GM18868 (cell line): ENCODE measurements at regions not wholly inside any gene's neighbourhood (a gene's known extent, or its start where the extent isn't known, plus 50 kb on each side); places are given as distances from the start of the nearest gene placed in this dataset.
"Not testable (repeated sequence)": the region's sequence is repeated elsewhere in the genome, so short reads cannot be mapped to it uniquely, and the experiment has no call there.

ENCODE experiments used
- ATAC-seq: cut with Tn5 transposase; IDR thresholded peaks from one replicate; pipeline ENCODE4 v1.9.1; 2021; ENCODE audit warnings: mild to moderate bottlenecking, moderate library complexity; ENCODE audit not compliant: unreplicated experiment

DNA sequence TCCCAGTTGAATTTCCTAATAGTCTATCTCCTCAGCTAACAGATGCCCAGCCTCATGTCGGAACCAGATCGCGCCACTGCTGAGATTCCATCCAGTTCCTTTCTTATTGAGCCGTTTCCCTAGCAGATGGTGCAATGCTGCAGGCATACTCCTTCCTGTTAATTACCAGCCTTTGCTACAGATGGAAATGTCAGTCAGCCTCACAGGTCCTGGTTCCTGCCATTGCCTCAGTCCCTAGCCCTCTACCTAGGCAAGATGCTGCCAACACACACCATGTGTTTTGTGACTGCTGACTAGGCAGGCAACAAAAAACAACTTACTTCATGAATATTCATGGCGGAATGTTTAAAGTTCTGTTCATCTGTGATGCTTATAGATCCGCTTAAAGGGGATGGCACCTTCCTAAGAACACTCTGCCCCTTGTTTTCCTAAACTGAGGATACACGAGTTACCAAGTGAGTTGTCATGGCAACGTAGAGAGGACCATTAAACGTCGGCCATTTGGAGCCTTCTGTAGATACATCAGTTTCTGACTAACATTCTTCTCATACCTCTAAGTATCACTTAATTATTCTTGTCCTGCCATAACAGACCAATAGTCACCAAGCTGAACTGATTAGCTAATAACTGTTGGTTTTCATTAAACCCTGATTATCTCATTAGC lies 749.5 kb downstream of the RNF144A start:
- no peak for ATAC-seq

DNA sequence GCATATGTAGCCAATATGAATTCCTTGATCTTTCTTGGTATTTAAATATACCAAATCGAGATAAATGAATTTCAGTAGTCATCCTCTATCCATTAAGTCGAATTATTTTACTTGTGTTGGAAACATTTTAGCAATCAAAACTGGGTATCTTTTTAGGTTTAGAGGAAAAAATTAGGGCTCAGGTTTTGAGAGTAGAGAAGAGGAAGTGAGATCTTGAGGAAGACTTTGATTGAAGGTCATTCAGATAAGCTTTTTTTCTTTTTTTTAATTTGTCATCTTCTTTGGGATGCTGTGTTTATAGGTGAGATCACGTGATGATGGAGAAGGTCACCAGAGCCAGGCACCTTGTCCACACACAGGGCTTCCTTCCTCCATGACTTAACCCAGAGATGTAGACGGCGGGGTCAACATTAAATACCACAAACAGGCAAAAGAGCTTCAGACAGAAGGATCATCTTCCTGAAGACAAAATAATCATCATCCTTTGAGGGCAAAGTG lies 750.1 kb downstream of the RNF144A start:
- no peak for ATAC-seq

DNA sequence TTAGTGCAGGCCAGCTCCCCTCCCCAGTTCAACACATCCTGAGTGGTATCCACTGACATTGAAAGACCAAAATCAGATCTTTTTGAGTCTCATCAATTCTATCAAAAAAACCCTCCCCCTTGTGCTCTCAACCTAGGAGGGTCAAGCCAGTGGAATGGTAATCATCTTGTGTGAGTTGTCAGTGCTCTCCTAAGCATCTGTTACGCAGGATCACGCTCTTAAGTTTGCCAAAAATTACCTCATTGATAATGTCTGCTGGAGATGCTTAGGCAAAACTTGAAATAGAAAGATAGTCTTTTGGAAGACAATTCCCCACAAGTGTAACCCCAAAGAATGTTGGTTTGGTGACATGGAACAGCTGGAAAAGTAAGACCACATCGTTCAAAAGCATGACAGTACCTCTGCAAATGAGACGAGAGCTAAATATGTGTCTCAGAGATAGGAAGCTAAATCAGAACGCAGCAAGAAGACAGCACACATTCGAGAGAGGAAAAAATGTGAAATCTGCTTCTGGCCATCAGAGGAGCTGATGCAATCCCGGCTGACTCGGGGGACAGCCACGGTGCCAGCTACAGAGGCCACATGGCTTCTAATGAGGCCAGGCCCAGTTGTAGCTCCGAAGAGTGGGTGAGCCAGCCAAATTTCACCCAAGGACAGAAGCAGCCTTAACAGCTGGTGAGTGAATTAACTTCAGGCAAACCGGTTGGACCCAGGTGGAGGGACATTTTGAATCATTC lies 753.9 kb downstream of the RNF144A start:
- no peak for ATAC-seq

DNA sequence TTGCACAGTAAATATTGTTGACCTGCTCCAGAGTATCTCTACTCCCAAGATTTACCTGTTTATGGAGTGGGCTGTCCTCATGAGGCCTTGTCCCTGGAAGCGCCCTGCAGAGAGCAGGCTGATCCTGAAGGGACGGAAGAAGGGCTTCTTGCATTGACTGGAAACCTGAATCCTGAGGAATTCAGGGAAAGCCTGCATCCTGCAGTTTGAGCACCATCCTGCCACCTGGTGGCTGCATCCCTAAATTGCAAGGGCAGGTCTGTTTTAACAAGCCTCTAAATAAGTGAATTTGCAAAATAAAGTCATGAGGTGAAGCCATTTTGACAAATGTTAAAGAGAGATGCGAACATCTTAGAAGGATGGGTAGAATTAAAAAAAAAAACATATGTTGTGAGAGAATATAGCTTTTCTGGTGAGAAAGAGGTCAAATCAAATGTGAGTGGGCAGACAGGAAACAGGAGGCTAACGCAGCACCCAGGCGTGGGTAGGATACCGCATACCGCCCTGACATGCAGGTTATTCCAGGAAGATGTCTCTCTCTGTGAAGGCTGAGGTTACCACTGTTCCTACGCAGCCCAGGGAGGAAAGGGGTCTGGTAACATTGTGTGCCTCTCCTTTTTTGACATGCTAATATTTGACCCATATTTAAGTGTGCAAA lies 754.9 kb downstream of the RNF144A start:
- ATAC-seq = no peak

DNA sequence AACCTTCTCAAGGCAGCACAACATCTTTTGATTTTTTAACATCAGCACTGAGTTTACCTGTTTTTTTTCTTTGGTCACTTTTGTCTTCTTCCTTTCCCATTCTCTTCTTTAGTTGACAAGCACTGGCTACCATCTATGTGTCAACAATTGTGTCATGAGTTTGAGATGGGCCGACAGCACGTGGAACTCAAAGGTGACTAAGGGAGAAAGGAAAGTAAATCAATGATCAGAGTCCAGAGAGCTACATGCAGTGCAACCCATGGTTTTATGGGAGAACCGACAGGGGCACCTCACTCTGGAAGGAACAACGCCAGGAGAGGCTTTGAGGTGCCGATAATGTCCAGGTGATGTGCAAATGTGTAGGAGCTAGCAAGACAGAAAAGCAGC lies 755.5 kb downstream of the RNF144A start:
- no peak for ATAC-seq

DNA sequence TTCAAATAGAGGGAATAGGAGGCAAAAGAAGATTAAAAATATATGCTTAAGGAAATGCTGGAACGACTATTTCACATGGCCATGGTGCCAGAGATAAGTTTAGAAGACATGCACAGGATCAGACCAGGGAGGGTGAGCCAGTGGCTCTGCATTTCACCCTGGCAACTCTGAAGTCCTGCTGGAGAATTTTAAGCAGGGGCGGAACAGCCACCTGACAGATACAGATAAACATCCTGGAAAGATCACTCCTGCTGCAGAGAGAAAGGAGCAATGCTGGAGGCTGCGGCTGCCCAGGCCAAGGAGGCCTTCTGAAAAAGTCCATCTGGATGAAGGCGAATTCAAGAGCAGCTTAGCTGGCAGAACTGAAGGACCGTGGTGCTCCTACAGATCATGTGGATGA lies 755.9 kb downstream of the RNF144A start:
- ATAC-seq = no peak

DNA sequence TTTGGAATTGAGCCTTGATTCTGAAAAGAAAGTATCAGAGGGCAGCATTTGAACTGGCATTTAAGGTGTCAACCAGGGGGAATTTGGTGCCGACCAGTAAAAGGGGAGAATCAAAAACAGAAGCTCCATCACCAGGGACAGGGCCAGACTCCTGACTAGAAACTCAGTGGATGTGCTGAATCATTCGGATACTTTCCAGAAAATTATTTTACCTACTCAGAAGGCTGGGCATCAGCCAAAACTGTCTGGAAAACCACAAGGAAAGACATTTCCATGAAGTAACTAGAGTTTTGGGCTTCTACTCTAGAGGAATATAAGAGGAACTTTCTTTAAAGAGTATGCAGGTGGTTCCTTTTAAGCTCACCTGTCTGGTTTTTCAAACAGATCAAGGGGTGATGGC lies 756.6 kb downstream of the RNF144A start:
- ATAC-seq = no peak

DNA sequence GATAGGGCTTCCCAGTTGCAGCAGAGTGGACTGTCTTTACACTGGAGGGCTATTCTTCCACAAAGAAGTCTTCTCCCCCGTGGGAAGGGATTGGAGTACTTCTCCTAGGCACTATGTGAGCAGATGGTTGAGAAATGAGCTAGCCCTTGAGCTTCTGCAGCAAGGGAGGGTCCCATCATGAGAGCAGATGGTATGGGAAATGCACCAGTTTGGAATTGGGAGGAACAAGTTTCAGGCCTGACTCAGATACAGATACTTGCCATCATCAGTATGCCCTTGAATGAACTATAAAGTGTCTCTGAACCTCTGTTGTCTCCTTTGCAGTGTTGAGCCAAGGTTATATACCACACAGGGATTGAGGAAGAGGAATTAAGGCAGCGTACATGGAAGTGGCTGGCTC lies 757.4 kb downstream of the RNF144A start:
- ATAC-seq = no peak

DNA sequence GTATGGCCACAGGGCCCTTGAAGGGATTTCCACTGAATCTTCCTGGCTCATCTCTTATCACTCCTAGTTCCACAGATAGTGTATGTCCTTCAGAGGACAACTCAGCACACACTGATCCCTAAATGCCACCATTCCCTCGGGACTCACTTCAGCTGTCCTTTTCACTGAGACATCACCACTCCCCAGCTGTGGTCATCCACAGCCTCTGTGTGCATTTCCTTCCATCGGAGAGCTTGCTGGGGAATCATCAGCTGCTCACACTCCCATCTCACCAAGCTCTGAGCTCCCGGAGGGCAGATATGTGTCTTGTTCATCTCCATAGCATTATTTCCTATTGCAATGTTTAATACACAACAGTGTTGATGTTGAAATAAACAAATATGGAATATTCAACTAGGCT lies 759.5 kb downstream of the RNF144A start:
- no peak for ATAC-seq

DNA sequence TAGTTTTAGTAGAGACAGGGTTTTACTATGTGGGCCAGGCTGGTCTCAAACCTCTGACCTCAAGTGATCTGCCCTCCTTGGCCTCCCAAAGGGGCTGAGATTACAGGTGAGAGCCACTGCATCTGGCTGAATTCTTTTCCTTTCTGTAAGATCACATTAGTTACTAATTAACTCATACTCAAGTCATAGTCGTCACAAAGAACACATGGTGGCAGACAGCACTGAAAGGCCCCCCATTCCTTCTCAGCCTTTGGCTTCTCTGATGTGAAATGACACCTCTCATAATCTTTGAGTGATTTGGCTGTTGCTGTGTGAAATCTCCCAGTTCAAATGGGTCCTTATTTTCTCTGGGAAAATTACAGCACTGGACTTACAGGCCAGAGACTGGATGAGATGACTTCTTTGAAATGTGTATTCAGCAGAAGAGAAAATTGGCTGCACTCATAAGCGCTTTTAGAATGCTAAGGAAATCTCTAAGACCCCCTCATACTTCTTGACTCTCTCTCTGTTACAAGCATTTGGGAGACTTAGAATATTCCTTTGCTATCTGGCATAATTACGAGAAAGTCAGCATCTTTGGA lies 764.8 kb downstream of the RNF144A start:
- ATAC-seq = no peak

DNA sequence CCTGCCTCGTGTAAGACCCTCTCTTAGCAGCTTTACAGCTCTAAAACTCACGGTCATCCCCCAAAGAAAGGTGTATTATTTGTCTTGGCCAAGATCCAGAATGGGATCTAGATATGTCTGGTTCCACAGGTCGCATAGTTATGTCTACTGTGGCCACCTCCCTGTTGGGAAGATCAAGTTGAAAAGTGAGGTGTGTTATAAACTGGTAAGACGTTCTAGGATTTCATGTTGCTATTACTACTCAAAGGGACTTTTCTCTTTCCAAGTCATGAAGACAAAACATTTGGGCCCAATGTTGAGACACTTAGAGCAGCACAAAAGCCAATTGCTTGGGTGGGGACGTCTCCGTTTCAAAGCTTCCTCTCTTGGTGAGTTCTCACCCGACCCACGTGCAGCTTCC lies 766.0 kb downstream of the RNF144A start:
- no peak for ATAC-seq

DNA sequence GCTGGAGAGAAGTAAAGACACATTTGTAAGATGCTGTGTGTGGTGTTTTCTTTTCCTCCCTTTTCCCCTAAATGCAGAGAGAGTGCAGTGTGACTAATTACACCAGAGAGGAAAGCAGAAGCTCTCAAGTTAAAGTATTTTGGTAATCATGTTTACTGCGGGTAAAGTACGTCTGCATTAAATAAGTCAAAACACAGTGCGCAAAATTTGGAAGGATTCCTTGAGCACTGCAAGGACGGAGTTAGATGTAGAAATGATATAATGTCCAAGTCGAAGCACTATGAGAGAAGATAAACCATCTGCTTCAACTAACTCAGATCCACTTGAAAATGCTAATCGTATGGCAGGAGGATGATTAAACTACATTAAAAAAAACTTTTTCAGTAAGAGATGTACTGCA lies 766.5 kb downstream of the RNF144A start:
- no peak for ATAC-seq

DNA sequence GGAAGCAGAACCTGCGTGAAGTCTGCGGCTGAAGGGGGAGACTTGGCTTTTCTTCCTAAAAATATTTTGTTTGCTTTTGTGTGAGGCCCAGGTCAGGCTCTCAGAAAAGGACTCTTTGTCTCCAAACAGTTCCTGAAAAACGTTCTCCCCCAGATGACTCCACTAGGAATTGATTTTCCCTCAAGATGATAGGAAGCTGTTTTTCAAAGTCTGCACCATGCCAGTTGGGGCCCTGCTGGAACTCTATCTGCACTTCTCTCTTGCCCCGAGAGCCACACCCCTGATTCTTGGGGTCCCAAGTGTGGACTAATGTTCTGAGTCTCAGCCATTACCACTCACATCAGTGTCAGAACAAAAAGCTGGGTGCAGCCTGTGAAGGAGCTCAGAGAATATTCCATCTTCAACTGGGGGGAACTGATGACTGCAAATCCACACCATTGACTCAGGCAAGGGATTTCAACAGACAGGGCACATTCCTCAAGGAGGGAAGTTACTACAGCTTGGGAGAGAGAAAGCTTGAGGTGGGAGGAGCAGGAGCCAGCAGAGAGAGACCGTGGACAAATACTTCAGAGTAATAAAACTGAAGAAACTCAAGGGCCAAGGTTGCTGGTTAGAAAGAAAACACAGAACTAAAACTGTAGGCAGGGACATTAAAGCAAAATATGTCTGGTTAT lies 768.3 kb downstream of the RNF144A start:
- ATAC-seq = no peak

DNA sequence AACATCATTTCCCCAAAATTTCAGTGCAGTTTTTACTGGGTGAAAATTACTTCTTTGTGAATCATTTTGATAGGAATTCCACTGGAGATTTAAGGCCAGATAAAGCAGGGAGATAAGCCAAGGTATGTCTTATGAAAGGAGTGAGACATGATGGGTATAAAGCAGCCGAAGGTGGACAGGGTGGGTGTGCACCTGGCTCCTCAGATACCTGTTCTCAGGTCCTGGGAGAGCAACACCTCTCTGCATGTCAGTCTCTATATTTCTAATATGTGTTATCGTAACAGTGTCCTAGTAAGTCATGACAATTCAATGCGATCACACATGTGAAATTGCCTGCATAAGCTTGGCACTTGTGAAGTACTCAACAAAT lies 768.8 kb downstream of the RNF144A start:
- ATAC-seq = no peak

DNA sequence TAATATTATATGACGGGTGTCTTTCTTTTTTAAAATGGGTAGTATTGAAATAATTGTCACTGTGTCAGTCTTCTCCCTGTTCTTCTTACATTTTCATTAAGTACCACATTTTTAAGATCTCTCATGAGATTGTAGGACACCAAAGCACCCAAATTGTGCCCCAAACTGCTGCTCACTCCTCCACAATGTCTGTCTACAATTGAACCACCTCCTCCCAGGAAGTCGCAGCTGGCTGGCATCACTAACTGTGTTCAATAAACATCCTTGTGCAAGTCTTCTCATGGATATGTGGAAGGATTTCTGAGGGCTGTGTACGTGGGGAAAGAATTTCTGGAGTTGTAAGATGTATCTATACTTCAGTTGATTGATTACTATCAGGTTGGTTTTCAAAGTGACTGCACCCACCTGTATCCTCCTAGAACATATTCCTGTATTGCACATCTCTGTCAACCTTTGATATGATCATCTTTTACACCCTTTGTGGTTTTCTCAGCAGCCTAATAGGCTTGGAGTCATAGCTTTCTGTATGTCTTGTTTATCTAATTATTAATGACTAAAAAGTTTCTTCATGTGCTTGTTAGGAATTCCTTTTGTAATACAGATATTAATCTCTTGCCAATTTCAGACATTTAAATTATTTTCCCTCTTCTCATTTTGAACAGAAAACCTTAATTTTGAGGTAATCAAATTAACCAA lies 774.9 kb downstream of the RNF144A start:
- no peak for ATAC-seq

DNA sequence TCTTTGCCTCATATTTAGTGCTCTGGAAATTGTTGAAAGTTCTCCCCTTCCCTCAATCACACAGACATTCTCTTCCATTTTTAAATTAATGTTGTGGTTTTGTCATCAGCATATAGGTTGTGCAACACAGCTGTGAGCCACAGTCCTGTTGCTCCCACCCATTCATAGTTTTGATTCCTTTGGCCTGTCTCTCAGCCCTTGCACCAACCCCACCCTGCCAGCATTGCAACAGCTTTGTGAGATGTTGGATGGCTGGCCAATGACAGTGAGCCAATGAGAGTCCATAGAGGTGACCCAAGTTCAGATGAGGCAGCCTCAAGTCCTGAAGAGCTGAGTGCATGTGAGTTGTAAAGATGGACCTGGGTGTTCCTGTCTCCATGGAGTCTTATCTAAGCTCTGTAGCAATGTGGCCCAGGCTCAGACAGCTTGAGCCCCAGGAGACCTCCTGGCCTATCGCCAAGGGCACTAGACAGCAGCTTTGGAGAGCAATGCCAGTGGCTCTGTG lies 775.5 kb downstream of the RNF144A start:
- no peak for ATAC-seq

DNA sequence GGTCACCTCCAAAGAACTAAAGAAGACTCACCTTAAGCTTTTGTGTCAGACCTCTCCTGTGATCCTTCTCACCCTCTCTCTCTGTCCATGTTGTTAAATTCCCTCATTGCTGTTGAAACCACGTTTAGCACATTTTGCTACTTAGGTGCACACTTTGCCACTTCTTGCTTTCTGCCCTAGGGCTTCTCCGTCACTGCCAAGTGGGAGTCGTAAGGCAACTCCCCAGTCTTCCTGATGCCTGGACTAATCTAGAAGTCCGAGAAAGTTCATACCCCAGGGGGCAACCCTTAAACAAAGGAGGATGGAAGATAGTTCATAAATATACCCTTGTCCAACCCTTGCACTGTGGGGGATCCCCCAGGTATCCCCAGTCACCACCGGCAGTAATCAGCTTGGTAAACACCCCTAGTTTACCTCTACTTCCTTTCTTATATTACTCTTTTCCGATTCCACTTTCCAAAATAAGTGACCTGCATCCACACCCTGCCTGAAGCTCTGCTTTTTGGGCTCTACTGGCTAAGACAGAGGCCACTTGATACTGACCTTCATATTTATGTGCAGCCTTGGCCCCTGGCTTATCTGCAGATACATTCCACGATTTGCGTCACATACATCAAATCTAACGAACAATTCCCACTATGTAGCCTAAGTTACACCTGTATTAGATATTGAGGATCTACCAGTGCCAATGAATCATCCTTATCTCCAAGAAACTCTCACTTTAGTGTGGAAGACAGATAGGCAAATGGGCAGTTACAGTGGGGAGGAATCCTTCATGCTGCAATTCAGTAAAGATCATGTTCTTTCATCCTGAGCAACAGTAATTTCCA lies 776.2 kb downstream of the RNF144A start:
- no peak for ATAC-seq

DNA sequence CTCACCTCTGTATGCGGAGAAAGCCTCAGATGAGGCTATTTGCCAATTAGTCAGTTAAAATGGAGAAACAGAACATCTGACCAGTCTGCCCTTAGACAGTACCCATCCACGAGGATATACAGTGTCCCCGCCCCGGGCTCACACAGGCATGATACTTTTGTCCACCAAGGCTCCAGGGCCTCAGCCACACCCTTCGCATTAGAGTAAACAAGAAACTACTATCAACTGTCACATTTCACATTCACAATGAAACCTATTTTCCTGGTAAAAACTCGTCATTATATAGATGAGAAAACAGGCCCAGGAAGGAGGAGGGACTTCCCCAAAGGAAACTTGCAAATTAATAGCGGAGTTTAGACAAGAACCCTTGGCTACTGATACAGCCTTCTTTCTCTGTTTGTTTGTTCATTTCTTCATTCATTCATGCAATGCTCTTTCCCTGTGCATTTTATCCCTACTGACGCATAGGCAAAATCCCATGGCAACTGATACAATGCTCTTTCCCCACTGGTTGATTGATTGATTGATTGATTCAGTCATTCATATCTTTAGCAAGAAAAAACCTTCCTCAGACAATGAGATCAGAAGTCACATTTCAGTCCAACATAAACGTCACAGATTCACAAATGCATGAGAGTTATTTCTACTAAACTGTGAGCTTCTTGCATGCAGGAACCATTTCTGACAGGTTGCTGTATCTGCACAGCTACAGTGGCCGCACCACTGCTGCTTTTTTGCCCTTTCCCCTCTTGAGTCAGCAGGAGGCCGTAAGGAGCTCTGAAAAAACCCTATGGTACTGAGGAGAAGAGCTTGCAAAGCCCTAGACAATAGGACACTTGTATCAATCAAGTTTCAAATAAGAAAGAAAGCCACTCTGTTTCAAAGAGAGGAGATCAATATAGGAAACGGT lies 777.1 kb downstream of the RNF144A start:
- ATAC-seq = no peak

DNA sequence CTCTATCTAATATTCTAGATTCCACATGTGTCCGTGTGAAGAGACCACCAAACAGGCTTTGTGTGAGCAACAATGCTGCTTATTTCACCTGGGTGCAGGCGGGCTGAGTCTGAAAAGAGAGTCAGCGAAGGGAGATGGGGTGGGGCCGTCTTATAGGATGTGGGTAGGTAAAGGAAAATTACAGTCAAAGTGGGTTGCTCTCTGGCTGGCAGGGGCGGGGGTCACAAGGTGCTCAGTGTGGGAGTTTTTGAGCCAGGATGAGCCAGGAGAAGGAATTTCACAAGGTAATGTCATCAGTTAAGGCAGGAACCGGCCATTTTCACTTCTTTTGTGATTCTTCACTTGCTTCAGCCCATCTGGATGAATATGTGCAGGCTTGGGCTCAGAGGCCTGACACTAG lies 779.3 kb downstream of the RNF144A start:
- ATAC-seq = not testable (repeated sequence)
